NT2/D1 (cell line): ENCODE measurements at regions not wholly inside any gene's neighbourhood (a gene's known extent, or its start where the extent isn't known, plus 50 kb on each side); places are given as distances from the start of the nearest gene placed in this dataset.

Experiments
- DNase-seq: peaks from one replicate; pipeline ENCODE4 v3.0.0-alpha.2; 2011; ENCODE audit warnings: low read depth, low spot score
- H3K27me3 ChIP-seq: 2 replicates; pipeline ENCODE4 v1.6.0; 2011; ENCODE audit warnings: mild to moderate bottlenecking; ENCODE audit not compliant: insufficient read length, insufficient read depth
- H3K36me3 ChIP-seq: 2 replicates; pipeline ENCODE4 v1.6.1; 2011; ENCODE audit warnings: mild to moderate bottlenecking, low read length, mixed read lengths; ENCODE audit not compliant: insufficient read depth, insufficient read length
- H3K4me1 ChIP-seq: 2 replicates; pipeline ENCODE4 v1.5.1; 2011; ENCODE audit not compliant: insufficient read depth, insufficient read length
- H3K4me3 ChIP-seq: 2 replicates; pipeline ENCODE4 v1.5.1; 2011; ENCODE audit warnings: low read depth; ENCODE audit not compliant: insufficient read length
- H3K9ac ChIP-seq: 2 replicates; pipeline ENCODE4 v1.6.0; 2011; ENCODE audit warnings: low read depth; ENCODE audit not compliant: insufficient read length
- H3K9me3 ChIP-seq: 2 replicates; pipeline ENCODE4 v1.5.1; 2011; ENCODE audit warnings: mild to moderate bottlenecking, low read length; ENCODE audit not compliant: insufficient read depth
- SUZ12 ChIP-seq: IDR thresholded peaks from 2 replicates; pipeline ENCODE4 v1.6.1; 2011; ENCODE audit not compliant: insufficient read length, insufficient read depth; ENCODE audit errors: extremely low read depth
- YY1 ChIP-seq: IDR thresholded peaks from 2 replicates; pipeline ENCODE4 v1.6.1; 2011; ENCODE audit not compliant: insufficient read length, insufficient read depth
- ZNF274 ChIP-seq: IDR thresholded peaks from 2 replicates; pipeline ENCODE4 v1.6.1; 2011; ENCODE audit warnings: mild to moderate bottlenecking, low read depth, low read length

- H3K36me3 ChIP-seq = no peaks in the 10 kb centered on the region
- no peaks in the 10 kb centered on the region for H3K4me1 ChIP-seq
- H3K9me3 ChIP-seq = no peaks in the 10 kb centered on the region; the same call in 1 of the 2 replicates
- H3K4me3 ChIP-seq = no peak overlapping the region
- no peaks in the 10 kb centered on the region for H3K27me3 ChIP-seq
- no peak for DNase-seq
- no peak overlapping the region for H3K9ac ChIP-seq
- TF ChIP-seq SUZ12 (no peak), ZNF274 (no peak), YY1 (no peak)
Measured at GRCh38 chr11:24131698-24132097, 365.2 kb upstream of the LUZP2 start.

GRCh38 chr11:24132471-24132870, 364.4 kb upstream of the LUZP2 start:
- Histone ChIP-seq H3K27me3 (no peaks in the 10 kb centered on the region), H3K9ac (no peak overlapping the region), H3K4me3 (no peak overlapping the region), H3K36me3 (no peaks in the 10 kb centered on the region), H3K4me1 (no peaks in the 10 kb centered on the region), H3K9me3 (no peaks in the 10 kb centered on the region; the same call in 1 of the 2 replicates)
- DNase-seq = no peak
- no peak for TF ChIP-seq SUZ12
- no peak for TF ChIP-seq ZNF274
- TF ChIP-seq YY1 = no peak

GRCh38 chr11:24134879-24135589, 361.8 kb upstream of the LUZP2 start:
- H3K9me3 ChIP-seq = no peaks in the 10 kb centered on the region; the same call in 1 of the 2 replicates
- no peaks in the 10 kb centered on the region for H3K36me3 ChIP-seq
- H3K27me3 ChIP-seq = no peaks in the 10 kb centered on the region
- H3K4me3 ChIP-seq = no peak overlapping the region
- TF ChIP-seq SUZ12 = no peak
- no peak for TF ChIP-seq YY1
- TF ChIP-seq ZNF274 = no peak
- H3K4me1 ChIP-seq = no peaks in the 10 kb centered on the region
- H3K9ac ChIP-seq = no peak overlapping the region
- DNase-seq = no peak

- TF ChIP-seq YY1 = no peak
- no peak for TF ChIP-seq ZNF274
- no peak for TF ChIP-seq SUZ12
- Histone ChIP-seq H3K4me3 (no peak overlapping the region), H3K27me3 (no peaks in the 10 kb centered on the region), H3K36me3 (no peaks in the 10 kb centered on the region), H3K9me3 (no peaks in the 10 kb centered on the region), H3K9ac (no peak overlapping the region), H3K4me1 (no peaks in the 10 kb centered on the region)
- no peak for DNase-seq
Measured at GRCh38 chr11:24142062-24142461, 354.8 kb upstream of the LUZP2 start.

GRCh38 chr11:24145411-24145810, 351.4 kb upstream of the LUZP2 start:
- H3K27me3 ChIP-seq = no peaks in the 10 kb centered on the region
- no peaks in the 10 kb centered on the region for H3K36me3 ChIP-seq
- no peak overlapping the region for H3K9ac ChIP-seq
- no peak overlapping the region for H3K4me3 ChIP-seq
- TF ChIP-seq SUZ12 = no peak
- TF ChIP-seq YY1 = no peak
- no peak for TF ChIP-seq ZNF274
- no peaks in the 10 kb centered on the region for H3K4me1 ChIP-seq
- no peak for DNase-seq
- H3K9me3 ChIP-seq = no peaks in the 10 kb centered on the region

GRCh38 chr11:24153337-24153736, 343.5 kb upstream of the LUZP2 start:
- no peak for DNase-seq
- H3K36me3 ChIP-seq = no peaks in the 10 kb centered on the region
- H3K4me3 ChIP-seq = no peak overlapping the region
- no peaks in the 10 kb centered on the region for H3K9me3 ChIP-seq
- no peaks in the 10 kb centered on the region for H3K27me3 ChIP-seq
- TF ChIP-seq ZNF274 (no peak), SUZ12 (no peak), YY1 (no peak)
- H3K4me1 ChIP-seq = no peaks in the 10 kb centered on the region
- H3K9ac ChIP-seq = no peak overlapping the region

- Histone ChIP-seq H3K4me3 (no peak overlapping the region), H3K27me3 (no peaks in the 10 kb centered on the region), H3K4me1 (no peaks in the 10 kb centered on the region), H3K9ac (no peak overlapping the region), H3K36me3 (no peaks in the 10 kb centered on the region), H3K9me3 (no peaks in the 10 kb centered on the region)
- no peak for DNase-seq
- no peak for TF ChIP-seq ZNF274
- no peak for TF ChIP-seq SUZ12
- TF ChIP-seq YY1 = no peak
Measured at GRCh38 chr11:24155792-24156191, 341.1 kb upstream of the LUZP2 start.

GRCh38 chr11:24157316-24157715, 339.5 kb upstream of the LUZP2 start:
- TF ChIP-seq YY1 = no peak
- no peak for TF ChIP-seq SUZ12
- TF ChIP-seq ZNF274 = no peak
- no peaks in the 10 kb centered on the region for H3K9me3 ChIP-seq
- H3K36me3 ChIP-seq = no peaks in the 10 kb centered on the region
- no peak for DNase-seq
- H3K4me1 ChIP-seq = no peaks in the 10 kb centered on the region
- no peak overlapping the region for H3K4me3 ChIP-seq
- H3K27me3 ChIP-seq = no peaks in the 10 kb centered on the region
- H3K9ac ChIP-seq = no peak overlapping the region
